ENCODE measurements at regions not wholly inside any gene's neighbourhood (a gene's known extent, or its start where the extent isn't known, plus 50 kb on each side); places are given as distances from the start of the nearest gene placed in this dataset.

DNA sequence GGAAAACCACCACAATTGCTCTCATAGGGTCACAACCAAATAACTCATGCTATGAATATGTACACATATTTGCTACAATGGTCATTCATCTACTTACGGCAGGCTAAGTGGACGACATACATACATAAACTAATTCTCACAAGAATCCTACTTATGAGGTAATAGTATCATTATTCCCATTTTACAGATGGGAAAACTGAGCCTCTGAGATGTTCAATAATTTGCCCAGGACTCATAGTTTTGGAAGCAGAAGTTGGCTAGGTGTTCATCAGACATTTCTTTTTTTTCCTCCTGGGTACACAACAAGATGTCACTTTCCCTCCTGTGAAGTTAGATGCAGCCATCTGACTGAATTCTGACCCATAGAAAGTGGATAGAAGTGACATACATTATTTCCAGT lies 89.0 kb upstream of the PKDCC start:
- ChIA-PET CTCF (interaction anchor here (0.7 kb wide), 1 partner anchor 11 kb away, joined by 3 read pairs; no protein-coding TSS in a partner anchor), POLR2A (no interaction called here)
- DNase-seq (ENCODE audit: low read depth in 1 of 2, low spot score in 1 of 2) (no peak), FAIRE-seq (no peak), ATAC-seq (no peak)
- 88% methylated on average over 2 of the region's 2 CpGs for WGBS (ENCODE audit: missing lambda C conversion rate)
- H3K4me2 ChIP-seq = no peak overlapping the region
- peak overlapping the region in 1 of 2 experiments; percentile 52; a peak in 3 of 6 replicates for H3K27ac ChIP-seq
- H3K4me1 ChIP-seq = peaks cover 34% of the 10 kb centered on the region
- no peak overlapping the region for H3K4me3 ChIP-seq
- H3K9me3 ChIP-seq = no peaks in the 10 kb centered on the region
- TF ChIP-seq SMC3 (IDR thresholded peaks at IDR 0.05) (no peak), KDM1A (IDR thresholded peaks at IDR 0.05; ENCODE audit: low read depth) (peak; percentile 75), KDM5A (IDR thresholded peaks at IDR 0.05) (no peak), USF2 (IDR thresholded peaks at IDR 0.05) (no peak), FOSL2 (IDR thresholded peaks at IDR 0.05) (no peak), FOSL2 (CRISPR knock-in tag; IDR thresholded peaks at IDR 0.05) (no peak)

- TF ChIP-seq, protein P1, sequence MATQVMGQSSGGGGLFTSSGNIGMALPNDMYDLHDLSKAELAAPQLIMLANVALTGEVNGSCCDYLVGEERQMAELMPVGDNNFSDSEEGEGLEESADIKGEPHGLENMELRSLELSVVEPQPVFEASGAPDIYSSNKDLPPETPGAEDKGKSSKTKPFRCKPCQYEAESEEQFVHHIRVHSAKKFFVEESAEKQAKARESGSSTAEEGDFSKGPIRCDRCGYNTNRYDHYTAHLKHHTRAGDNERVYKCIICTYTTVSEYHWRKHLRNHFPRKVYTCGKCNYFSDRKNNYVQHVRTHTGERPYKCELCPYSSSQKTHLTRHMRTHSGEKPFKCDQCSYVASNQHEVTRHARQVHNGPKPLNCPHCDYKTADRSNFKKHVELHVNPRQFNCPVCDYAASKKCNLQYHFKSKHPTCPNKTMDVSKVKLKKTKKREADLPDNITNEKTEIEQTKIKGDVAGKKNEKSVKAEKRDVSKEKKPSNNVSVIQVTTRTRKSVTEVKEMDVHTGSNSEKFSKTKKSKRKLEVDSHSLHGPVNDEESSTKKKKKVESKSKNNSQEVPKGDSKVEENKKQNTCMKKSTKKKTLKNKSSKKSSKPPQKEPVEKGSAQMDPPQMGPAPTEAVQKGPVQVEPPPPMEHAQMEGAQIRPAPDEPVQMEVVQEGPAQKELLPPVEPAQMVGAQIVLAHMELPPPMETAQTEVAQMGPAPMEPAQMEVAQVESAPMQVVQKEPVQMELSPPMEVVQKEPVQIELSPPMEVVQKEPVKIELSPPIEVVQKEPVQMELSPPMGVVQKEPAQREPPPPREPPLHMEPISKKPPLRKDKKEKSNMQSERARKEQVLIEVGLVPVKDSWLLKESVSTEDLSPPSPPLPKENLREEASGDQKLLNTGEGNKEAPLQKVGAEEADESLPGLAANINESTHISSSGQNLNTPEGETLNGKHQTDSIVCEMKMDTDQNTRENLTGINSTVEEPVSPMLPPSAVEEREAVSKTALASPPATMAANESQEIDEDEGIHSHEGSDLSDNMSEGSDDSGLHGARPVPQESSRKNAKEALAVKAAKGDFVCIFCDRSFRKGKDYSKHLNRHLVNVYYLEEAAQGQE (IDR thresholded peaks at IDR 0.05) = no peak
- TF ChIP-seq, protein P2, sequence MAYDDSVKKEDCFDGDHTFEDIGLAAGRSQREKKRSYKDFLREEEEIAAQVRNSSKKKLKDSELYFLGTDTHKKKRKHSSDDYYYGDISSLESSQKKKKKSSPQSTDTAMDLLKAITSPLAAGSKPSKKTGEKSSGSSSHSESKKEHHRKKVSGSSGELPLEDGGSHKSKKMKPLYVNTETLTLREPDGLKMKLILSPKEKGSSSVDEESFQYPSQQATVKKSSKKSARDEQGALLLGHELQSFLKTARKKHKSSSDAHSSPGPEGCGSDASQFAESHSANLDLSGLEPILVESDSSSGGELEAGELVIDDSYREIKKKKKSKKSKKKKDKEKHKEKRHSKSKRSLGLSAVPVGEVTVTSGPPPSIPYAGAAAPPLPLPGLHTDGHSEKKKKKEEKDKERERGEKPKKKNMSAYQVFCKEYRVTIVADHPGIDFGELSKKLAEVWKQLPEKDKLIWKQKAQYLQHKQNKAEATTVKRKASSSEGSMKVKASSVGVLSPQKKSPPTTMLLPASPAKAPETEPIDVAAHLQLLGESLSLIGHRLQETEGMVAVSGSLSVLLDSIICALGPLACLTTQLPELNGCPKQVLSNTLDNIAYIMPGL (CRISPR knock-in tag; IDR thresholded peaks at IDR 0.05; ENCODE audit: borderline replicate concordance) = no peak
- no peak for TF ChIP-seq NFE2L2 (conservative IDR thresholded peaks at IDR 0.05; ENCODE audit: low read length)
- TF ChIP-seq POLR2AphosphoS2 (conservative IDR thresholded peaks at IDR 0.05; ENCODE audit: low read length) = no peak
- TF ChIP-seq MAZ (IDR thresholded peaks at IDR 0.05; ENCODE audit: borderline replicate concordance, low read depth, low read length) = no peak
- no peak for TF ChIP-seq TP53 (CRISPR knock-in tag; IDR thresholded peaks at IDR 0.05)
- TF ChIP-seq FOXS1 (CRISPR knock-in tag; IDR thresholded peaks at IDR 0.05) = no peak
- no peak for TF ChIP-seq RCOR1 (IDR thresholded peaks at IDR 0.05; ENCODE audit: low read depth, low read length)
- TF ChIP-seq KDM1A (IDR thresholded peaks at IDR 0.05; ENCODE audit: low read depth) = no peak
- TF ChIP-seq BHLHE40 (IDR thresholded peaks at IDR 0.05; ENCODE audit: low read depth, low read length) = no peak
- TF ChIP-seq HOXB5 (CRISPR knock-in tag; IDR thresholded peaks at IDR 0.05) = no peak
- TF ChIP-seq SREBF2 (IDR thresholded peaks at IDR 0.05) = no peak
- TF ChIP-seq SMC3 (IDR thresholded peaks at IDR 0.05) = no peak
- no peak for TF ChIP-seq EHF (CRISPR knock-in tag; IDR thresholded peaks at IDR 0.05)
- TF ChIP-seq CHD4 (IDR thresholded peaks at IDR 0.05; ENCODE audit: borderline replicate concordance) = no peak
- TF ChIP-seq EHMT2 (IDR thresholded peaks at IDR 0.05; ENCODE audit: low read depth) = no peak
- FAIRE-seq = no peak
- ChIA-PET CTCF (no interaction called here), POLR2A (no interaction called here)
- no peak overlapping the region for H3K4me3 ChIP-seq
- DNase-seq (ENCODE audit: low read depth in 1 of 2, low spot score in 1 of 2) = no peak
- ATAC-seq = no peak
- no peak overlapping the region for H3K27ac ChIP-seq
- H3K4me2 ChIP-seq = no peak overlapping the region
- H3K9me3 ChIP-seq = no peaks in the 10 kb centered on the region
- 91% methylated on average over 2 of the region's 2 CpGs for WGBS (ENCODE audit: missing lambda C conversion rate)
- peaks cover 43% of the 10 kb centered on the region for H3K4me1 ChIP-seq
Measured at GRCh38 chr2:41959760-41960159, 88.1 kb upstream of the PKDCC start.

Data from A549 (cell line).